HG03097 (cell line): ENCODE measurements at regions not wholly inside any gene's neighbourhood (a gene's known extent, or its start where the extent isn't known, plus 50 kb on each side); places are given as distances from the start of the nearest gene placed in this dataset.

ENCODE experiments used
- ATAC-seq: cut with Tn5 transposase; IDR thresholded peaks from one replicate; pipeline ENCODE4 v1.9.1; 2021; ENCODE audit not compliant: unreplicated experiment, low FRiP score

- peak; percentile 63 for ATAC-seq
Observed at GRCh38 chr6:166106076-166106686, 61.5 kb downstream of the TBXT start.

GRCh38 chr6:166105341-166106075 is 62.1 kb downstream of the TBXT start:
- ATAC-seq = no peak

GRCh38 chr6:166104872-166105271 is 62.8 kb downstream of the TBXT start:
- no peak for ATAC-seq

- ATAC-seq = no peak
Observed at GRCh38 chr6:166104107-166104506, 63.5 kb downstream of the TBXT start.

DNA sequence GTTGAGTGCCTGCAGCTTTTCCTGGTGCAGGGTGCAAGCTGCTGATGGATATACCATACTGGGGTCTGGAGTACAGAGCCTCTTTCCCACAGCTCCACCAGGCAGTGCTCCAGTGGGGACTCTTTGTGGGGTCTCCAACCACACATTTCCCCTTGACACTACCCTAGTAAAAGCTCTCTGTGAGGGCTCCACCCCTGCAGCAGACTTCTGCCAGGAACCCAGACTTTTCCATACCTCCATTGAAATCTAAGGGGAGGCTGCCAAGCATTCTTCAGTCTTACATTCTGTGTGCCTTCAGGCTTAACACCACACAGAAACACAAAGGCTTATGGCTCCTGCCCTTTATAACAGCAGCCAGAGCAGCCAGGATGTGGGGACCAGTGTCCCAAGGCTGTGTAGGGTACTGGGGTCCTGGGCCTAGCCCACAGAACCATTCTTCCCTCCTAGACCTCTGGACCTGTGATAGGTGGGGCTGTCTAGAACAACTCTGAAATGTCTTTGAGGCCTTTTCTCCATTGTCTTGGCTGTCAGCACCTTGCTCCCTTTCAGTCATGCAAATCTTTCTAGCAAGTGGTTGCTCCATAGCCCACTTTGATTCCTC is 65.7 kb downstream of the TBXT start:
- no peak for ATAC-seq

DNA sequence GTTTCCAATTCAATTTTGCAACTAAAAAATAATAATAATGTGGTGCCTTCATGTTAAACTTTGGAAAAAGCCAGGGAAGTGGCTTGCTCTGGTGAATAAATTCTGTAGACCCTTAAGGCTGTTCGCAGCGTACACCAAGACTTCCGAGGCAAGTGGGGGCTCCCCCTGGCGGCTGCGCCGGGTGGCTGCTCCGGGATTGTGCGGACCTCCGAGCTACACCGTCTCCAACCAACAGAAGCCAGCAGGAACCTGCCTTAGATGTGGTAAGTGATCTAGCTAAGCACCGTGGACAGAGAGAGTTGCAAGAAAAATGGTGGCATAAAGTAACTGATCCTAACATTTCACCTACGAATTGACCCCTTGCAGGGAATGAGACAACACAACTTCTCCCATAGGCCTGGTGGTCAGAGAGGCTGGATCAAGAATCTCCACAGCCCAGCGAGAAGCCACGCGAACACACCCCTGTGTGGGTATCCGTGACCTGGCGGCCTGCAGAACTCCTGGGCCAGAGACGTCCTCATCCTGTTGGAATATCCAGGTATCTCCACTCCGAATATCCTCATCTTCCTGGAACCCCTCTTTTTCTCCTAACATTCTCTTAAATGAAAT is 69.6 kb downstream of the TBXT start:
- ATAC-seq = peak; percentile 63

- ATAC-seq = no peak
Observed at GRCh38 chr6:166087852-166088251, 79.8 kb downstream of the TBXT start.

DNA sequence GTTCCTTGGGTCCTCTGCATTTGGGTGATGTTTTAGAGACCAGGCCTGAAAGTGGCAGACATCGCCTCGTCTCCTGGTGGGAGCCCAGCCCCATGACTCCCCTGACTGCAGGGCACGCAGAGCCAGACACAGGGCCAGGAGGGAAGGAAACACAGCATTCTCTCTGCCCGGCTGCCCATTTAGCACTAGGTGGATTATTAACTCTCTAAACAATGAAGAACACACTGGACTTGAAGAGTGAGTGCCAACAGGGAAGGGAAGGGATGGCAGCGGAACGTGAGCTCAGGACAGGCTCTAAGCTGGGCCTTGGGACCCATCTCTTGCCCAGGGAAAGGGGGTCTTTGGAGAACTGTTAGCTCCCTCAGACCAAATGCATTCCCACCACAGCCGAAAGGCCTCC is 80.4 kb downstream of the TBXT start:
- no peak for ATAC-seq

DNA sequence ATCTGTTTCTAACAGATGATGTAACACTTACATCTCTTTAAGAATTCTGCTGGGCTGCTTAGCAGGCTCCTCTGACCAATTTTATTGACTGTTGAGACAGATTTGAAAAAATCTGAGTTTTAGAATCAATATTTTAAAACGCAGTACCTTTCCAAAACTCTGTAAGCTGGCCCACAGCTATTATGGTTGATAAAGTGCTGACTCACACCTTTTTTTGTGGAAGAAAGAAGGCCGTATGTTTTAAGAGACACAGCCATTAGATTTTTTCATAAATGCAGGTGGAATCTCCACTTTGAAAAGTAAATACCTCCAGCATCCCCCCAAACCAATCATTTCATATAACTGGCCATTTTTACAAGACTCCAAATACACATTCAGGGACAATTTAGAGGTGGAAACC is 82.2 kb downstream of the TBXT start:
- ATAC-seq = no peak

- ATAC-seq = no peak
Observed at GRCh38 chr6:166084951-166085350, 82.7 kb downstream of the TBXT start.

GRCh38 chr6:166079841-166080240 is 87.8 kb downstream of the TBXT start:
- no peak for ATAC-seq

GRCh38 chr6:166078294-166078693 is 89.4 kb downstream of the TBXT start:
- no peak for ATAC-seq

DNA sequence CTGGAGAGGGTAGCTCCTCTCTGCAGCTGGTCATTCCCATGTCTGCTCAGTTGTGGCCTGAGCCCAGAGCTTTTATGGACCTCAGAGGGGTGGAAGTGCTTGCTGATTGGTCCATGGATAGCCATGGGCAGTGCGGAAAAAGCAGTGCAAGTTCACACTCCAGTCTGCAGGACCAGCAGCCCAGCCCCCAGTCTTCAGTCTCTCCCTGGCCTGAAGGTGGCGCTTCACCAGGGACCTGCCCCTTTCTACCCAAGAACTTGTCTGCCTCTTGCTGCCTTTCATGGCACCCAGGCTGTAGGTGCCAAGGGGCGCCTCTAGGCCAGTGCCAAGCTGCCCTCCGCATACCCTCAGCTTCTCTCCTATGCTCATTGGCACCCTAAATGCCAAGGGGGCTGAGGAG is 91.0 kb downstream of the TBXT start:
- ATAC-seq = no peak

GRCh38 chr6:166075925-166076324 is 91.7 kb downstream of the TBXT start:
- ATAC-seq = no peak

- ATAC-seq = no peak
Observed at GRCh38 chr6:166075186-166075585, 92.5 kb downstream of the TBXT start.

DNA sequence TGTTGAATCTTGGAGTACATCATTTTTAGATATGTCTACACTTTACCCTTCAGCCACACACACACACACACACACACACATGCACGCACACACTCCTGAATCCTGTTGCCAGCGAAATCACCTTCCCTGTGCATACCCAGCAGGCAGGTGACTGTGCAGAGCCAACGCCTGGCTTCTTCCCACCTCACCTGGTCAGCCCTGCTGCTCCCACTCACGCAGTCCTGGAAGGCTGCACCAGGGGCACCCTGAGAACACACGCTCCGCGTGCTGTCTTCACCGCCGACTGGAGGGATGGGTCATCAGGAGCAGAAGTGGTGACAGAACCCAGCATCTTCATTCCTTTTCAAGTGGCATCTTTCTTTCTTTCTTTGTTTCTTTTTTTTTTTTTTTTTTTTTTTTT is 94.6 kb downstream of the TBXT start:
- no peak for ATAC-seq

GRCh38 chr6:166068768-166069167 is 98.9 kb downstream of the TBXT start:
- no peak for ATAC-seq

DNA sequence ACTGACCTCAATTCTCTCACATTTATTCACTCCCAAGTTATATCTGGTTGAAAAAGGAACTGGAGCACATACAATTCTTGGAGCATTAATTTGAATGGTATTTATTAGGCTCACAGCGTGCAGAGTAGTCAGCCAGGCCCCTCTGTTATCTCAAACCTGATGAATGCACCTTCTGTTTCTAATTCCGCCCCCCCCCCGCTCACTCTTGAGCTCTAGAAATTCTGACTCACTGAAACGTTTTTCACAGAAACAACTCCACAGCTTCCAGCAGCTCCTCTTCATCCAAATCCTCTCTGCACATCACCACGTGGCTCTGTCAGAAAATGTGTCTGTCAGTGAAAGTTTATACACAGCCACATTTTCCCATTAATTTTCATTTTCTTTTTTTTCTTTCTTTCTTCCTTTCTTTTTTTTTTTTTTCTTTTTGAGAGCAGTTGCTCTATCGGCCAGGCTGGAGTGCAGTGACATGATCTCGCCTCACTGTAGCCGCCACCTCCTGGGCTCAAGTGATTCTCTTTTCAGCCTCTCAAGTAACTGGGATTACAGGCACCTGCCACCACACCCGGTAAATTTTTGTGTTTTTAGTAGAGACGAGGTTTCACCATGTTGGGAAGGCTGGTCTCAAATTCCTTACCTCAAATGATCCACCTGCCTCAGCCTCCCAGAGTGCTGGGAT is 109.4 kb downstream of the TBXT start:
- no peak for ATAC-seq

DNA sequence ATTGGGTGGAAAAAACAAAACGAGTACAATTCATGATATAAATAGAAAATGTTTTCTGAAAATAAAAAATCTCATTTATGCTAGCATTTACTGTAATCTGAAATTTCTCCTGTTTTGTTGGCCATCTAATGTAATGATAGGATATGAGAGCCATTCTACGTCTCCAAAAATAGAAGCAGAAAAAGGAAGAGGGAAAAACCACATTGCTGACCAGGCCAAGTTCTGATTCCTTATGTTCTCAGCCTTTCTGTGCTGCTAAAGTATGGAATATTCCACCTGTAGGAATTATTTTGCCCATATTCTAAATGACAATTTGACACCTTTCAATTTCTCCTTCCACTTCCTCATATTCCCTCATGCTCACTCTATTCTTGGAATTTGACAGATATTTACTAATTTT is 110.2 kb downstream of the TBXT start:
- ATAC-seq = no peak

GRCh38 chr6:166056637-166057036 is 111.0 kb downstream of the TBXT start:
- ATAC-seq = no peak

GRCh38 chr6:166055801-166056200 is 111.8 kb downstream of the TBXT start:
- ATAC-seq = no peak
